EH (cell line): ENCODE measurements at regions not wholly inside any gene's neighbourhood (a gene's known extent, or its start where the extent isn't known, plus 50 kb on each side); places are given as distances from the start of the nearest gene placed in this dataset.

Experiments used
- DNase-seq: peaks from one replicate; pipeline ENCODE4 v3.0.0-alpha.2; 2015; ENCODE audit warnings: low read depth

GRCh38 chr4:81930506-81931238, 443.1 kb downstream of the HNRNPD start:
- DNase-seq: no peak

GRCh38 chr4:81923140-81923539, 450.7 kb downstream of the HNRNPD start:
- DNase-seq: no peak

DNA sequence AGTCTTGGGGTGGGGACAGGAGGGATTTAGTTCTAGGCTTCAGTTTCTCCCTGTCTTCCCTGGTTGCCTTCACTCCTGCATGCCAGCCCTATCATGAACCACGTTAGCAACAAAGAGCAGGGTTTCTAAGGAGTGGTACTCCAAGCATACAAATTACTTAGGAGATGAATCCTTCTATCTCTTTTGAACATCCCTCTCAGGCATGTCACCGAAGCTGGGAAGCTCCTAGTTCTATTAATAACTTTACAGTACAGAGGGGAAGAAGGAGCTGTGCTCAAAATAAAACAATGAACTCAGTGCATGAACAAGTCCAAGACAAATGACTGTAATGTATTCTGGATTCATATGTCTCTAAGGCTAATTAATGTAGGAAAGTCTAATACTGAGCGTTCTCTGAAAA, 450.6 kb upstream of the RASGEF1B start:
- DNase-seq: no peak

GRCh38 chr4:81921751-81922159, 450.0 kb upstream of the RASGEF1B start:
- no peak for DNase-seq

- DNase-seq: no peak
Measured at GRCh38 chr4:81919810-81920209, 448.1 kb upstream of the RASGEF1B start.

DNA sequence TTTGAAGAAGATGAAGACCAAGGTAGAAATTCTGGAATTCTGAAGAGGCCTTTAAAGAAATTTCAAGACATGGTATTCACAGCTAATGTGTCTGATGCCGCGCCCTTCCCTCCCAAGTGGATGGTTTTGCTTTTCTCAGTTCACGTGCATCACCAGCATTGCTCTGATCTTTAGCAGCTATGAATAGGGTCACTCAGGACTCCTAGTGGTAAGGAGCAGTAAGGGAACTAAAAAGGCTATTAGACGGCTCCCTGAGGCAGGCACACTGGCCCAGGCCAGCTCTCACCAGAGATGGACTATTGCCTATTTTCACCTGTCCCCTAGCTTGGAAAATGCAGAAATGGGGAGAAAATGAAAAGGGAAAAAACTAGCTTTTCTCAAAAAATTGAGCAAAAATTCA, 447.5 kb upstream of the RASGEF1B start:
- peak; percentile 0 for DNase-seq

DNA sequence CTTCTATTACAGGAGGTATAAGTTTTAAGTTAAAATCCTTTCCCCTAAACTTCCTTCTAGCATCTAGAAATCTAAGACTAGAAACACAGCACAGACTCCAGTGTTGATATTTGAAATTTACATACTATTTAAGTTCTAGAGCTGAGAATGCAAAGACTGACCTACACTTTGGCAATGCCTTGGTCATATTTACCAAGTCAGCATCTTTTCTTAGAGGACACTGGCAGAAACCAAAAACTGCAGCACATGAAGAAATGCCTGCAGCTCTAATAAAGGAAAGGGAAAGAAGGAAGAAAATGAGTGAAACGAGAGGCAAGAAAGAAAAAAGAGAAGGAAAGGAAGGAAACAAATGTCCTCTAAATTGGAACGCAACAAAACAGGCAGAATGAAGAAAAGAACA, 443.7 kb upstream of the RASGEF1B start:
- DNase-seq: no peak

- no peak for DNase-seq
Measured at GRCh38 chr4:81914623-81915022, 442.9 kb upstream of the RASGEF1B start.

- peak; percentile 43 for DNase-seq
Measured at GRCh38 chr4:81913427-81913879, 441.7 kb upstream of the RASGEF1B start.

GRCh38 chr4:81912376-81913030, 440.8 kb upstream of the RASGEF1B start:
- no peak for DNase-seq

- DNase-seq: no peak
Measured at GRCh38 chr4:81906905-81907304, 435.2 kb upstream of the RASGEF1B start.

DNA sequence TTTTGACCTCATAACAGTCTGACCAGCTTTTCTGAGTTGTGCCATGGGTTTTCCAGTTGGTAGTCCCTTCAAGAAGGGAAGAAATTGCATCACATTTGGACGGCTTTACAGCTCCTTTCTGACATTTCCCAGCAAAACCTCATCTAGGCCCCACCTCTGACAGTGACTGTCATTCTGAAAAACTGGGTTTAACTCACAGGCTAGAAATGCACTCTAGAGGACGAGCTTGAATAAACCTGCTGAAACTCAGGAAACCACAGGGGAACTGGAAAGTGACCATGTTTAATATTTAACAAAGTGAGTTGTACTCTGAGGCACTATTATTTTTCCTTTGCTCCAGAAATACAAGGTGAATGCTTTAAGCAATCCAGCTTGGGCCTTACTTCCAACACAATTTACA, 434.3 kb upstream of the RASGEF1B start:
- DNase-seq: no peak

DNA sequence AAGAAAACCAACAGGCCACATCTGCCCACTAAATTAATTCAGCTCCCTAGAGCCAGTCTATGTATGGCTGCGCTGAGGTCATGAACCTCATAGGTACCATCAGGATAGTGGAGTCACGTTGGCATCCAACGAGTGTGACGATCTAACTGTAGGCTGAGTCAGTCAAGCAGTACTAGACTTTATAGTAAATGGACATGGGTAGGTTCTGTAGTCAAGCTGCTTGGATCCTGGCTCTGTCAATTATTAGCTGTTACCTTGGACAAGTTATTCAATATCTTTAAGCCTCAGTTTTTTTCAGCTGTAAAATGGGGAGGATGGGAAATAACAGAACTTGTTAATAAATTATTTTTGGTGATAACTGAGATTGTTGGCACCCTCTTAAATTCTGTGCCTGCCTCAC, 432.4 kb upstream of the RASGEF1B start:
- DNase-seq: no peak

- DNase-seq: no peak
Measured at GRCh38 chr4:81903212-81903611, 431.5 kb upstream of the RASGEF1B start.

DNA sequence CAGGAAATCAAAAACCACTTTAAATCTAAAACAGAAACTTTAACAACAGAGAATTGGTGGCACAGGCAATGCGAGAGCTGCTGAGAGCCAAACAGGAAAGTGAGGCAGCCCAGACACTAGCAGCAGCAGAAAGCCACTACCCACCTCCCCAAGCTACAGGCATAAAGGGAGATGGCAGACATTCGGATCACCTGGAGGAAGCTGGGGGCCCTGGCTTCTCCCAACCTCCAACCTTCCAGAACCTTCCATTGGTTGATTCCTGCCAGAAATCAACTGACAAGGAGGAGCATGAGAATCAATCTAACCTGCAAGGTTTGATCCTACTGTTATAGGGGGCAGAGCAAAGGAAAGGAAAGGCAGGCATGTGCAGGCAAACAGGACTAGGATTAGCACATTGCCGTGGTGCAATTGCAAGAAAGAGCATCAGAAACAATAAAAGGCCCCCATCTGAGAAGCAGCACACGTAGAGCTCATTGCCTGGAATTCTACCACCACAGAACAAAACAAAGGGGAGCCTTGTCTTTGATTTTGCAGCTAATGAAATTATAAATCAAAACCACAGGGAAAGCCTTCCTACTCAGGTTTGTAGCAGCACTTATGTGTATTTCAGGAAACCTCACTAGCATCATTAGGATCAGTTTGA, 427.3 kb upstream of the RASGEF1B start:
- DNase-seq: no peak

GRCh38 chr4:81896936-81897335, 425.2 kb upstream of the RASGEF1B start:
- no peak for DNase-seq

DNA sequence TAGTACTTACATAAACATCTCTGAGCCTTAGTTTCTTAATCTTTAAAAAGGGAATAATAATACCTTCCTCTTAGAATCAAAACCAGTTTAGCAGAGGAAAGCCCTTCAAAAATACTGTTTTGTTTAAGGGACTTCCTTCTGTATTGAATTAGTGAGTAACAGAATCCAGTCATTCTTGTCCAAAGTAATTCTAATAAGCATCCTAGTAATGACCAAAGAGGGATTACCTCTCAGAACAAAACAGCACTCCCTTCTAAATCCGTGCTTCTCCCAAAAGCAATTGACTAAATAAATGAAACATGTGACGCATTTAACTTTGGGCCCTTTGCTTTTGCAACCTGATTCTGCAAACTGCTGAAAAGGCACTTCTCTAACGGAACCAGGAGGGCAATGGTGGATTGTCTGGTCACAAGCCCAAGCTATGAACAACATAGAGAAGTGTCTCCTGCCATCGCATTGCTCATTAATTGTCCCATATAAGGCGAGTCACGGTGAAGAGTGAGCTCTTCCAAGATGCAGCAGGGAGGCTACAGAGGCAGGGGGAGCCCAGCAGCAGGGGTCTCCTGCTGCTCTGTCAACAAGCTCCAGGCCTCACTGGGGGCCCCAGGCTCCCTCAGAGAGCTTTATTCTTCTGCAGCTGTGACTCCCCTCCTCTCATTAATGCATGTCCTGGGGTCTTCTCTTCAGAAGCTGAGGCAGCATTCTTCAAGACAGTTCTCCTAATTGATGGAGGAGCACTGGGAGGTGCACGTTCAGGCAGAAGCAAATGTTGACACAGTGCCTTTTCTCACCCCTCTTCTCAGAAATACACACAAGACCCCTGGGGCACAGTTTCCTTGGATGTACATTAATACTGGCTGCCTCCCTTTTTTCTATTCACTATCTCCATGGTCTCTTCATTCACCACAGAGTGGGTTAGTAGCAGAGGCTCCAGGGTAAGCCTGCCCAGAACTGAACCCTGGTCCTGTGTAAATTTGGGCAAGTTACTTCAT, 419.6 kb upstream of the RASGEF1B start:
- DNase-seq: no peak

DNA sequence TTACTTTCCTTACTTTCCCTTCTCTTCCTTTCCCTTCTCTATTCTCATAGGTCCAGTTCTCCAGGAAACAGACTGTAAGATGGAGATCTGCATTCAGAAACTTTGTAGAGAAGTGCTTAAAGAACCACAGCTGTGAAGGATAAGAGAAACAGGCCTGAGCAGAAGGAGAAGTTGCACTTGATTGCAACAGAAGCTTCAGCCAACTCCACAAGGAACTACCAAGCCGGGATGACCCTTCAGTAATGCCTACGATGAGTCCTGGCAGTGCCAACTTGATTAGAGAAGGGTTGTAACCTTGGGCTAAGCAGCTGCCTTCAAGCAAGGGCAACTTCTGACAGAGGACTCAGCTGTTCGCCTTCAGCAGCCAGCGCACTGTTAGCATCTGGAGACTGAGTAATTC, 413.3 kb upstream of the RASGEF1B start:
- no peak for DNase-seq

DNA sequence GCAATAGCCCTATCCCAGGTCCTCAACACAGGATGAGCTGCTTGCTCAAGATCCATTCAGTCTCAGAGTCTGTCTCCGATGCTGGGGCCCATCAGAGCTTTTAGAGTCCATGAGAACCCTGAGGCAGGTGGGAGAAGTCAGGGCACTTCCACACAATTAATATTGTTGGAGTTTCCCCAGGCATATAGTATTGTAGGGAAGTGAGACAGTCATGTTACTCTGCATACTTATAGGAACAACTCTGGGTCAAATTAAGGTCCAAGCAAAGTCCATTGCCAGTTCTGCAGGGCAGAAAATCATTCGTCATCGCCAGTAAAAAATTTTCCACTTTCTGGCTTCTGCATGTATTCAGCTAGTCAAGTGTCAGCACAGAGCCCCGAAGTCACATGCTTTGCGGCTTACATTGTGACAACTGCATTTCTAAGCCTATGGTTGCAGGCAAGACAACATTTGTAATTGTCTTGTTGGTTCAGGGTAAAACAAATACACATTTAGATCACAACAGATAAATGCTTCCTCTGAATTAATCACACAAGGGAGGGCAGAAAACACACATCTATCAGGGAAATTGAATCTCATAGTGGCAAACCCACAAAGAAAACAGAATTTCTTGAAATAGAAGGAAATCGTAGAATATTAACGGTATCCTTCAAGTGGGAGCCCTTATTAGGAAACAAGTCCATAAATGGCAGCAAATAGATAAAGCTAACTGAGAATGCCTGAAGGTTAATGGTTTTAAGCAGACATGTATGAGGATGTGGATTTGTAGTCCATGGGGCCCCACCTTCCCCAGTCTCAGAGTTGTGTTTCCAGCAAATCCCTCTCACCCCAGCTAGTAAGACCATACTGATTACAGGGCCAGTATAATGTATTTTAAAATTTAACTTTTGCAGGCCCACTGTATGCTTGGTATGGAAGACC, 412.1 kb upstream of the RASGEF1B start:
- no peak for DNase-seq

- DNase-seq: no peak
Measured at GRCh38 chr4:81883004-81883403, 411.3 kb upstream of the RASGEF1B start.
